Fibroblast of lung (primary cell): ENCODE measurements at regions not wholly inside any gene's neighbourhood (a gene's known extent, or its start where the extent isn't known, plus 50 kb on each side); places are given as distances from the start of the nearest gene placed in this dataset.

Source experiments
- DNase-seq, 2 donors: peaks; one replicate each; pipeline versions ENCODE4 v3.0.0 to v3.0.0-alpha.2; 2010; ENCODE audit warnings: low read depth in 2 of 2
- H2AFZ ChIP-seq: 2 replicates; pipeline ENCODE4 v1.5.1; 2012; ENCODE audit warnings: low read length, control low read depth, inconsistent platforms
- H3K27ac ChIP-seq: 2 replicates; pipeline ENCODE4 v1.5.1; 2011; ENCODE audit warnings: low read length, control low read depth; ENCODE audit not compliant: insufficient read depth
- H3K27me3 ChIP-seq: 2 replicates; pipeline ENCODE4 v1.5.1; 2011; ENCODE audit warnings: mild to moderate bottlenecking, low read length; ENCODE audit not compliant: control insufficient read depth, insufficient read depth
- H3K36me3 ChIP-seq: 2 replicates; pipeline ENCODE4 v1.5.1; 2011; ENCODE audit warnings: low read length; ENCODE audit not compliant: control insufficient read depth, insufficient read depth
- H3K4me1 ChIP-seq: 2 replicates; pipeline ENCODE4 v1.5.1; 2011; ENCODE audit warnings: low read length; ENCODE audit not compliant: control insufficient read depth, insufficient read depth; ENCODE audit errors: extremely low read depth
- H3K4me2 ChIP-seq: 2 replicates; pipeline ENCODE4 v1.5.1; 2011; ENCODE audit warnings: low read length, control low read depth; ENCODE audit not compliant: insufficient read depth; ENCODE audit errors: extremely low read depth
- H3K4me3 ChIP-seq, 4 experiments: fragments of 200-600 bp in 1 of 4; sonication (generic) in 1 of 4; replicated peaks in 1 of 4; 2 replicates each; pipeline ENCODE4 v1.5.1; 2011 to 2016; ENCODE audit warnings: low read length in 4 of 4, low read depth in 3 of 4, mild to moderate bottlenecking in 3 of 4, control low read depth in 2 of 4, inconsistent platforms in 1 of 4, mixed read lengths in 1 of 4; ENCODE audit not compliant: insufficient read depth in 1 of 4; ENCODE audit errors: control extremely low read depth in 1 of 4
- H3K79me2 ChIP-seq: 2 replicates; pipeline ENCODE4 v1.5.1; 2012; ENCODE audit warnings: mild to moderate bottlenecking, low read length, inconsistent platforms; ENCODE audit not compliant: control insufficient read depth, insufficient read depth
- H3K9ac ChIP-seq: 2 replicates; pipeline ENCODE4 v1.5.1; 2011; ENCODE audit warnings: mild to moderate bottlenecking, low read length, control low read depth; ENCODE audit not compliant: insufficient read depth
- H3K9me3 ChIP-seq: 2 replicates; pipeline ENCODE4 v1.5.1; 2012; ENCODE audit warnings: low read depth, low read length; ENCODE audit not compliant: control insufficient read depth, insufficient read depth
- H4K20me1 ChIP-seq: 2 replicates; pipeline ENCODE4 v1.5.1; 2011; ENCODE audit warnings: low read length; ENCODE audit not compliant: control insufficient read depth, insufficient read depth; ENCODE audit errors: extremely low read depth
- CTCF ChIP-seq, 2 donors: IDR thresholded peaks in 1 of 2; conservative IDR thresholded peaks in 1 of 2; 1 replicate in 1 of 2; 2 replicates in 1 of 2; pipeline ENCODE4 v1.5.1; 2011 to 2012; ENCODE audit warnings: low read length in 2 of 2, control low read depth in 1 of 2, inconsistent platforms in 1 of 2, low read depth in 1 of 2, mild to moderate bottlenecking in 1 of 2
- EZH2 ChIP-seq: IDR thresholded peaks from 2 replicates; pipeline ENCODE4 v1.5.1; 2012; ENCODE audit warnings: low read length, control low read depth, mild to moderate bottlenecking; ENCODE audit errors: missing control alignments

GRCh38 chr9:75612205-75612604, 278.3 kb upstream of the PCSK5 start:
- Histone ChIP-seq H3K27ac (no peak overlapping the region), H2AFZ (no peak overlapping the region), H3K4me2 (no peak overlapping the region), H4K20me1 (no peaks in the 10 kb centered on the region), H3K4me1 (no peaks in the 10 kb centered on the region), H3K36me3 (no peaks in the 10 kb centered on the region), H3K9ac (no peak overlapping the region), H3K27me3 (no peaks in the 10 kb centered on the region), H3K79me2 (no peaks in the 10 kb centered on the region), H3K9me3 (no peaks in the 10 kb centered on the region), H3K4me3 (no peak overlapping the region)
- no peak for DNase-seq
- TF ChIP-seq EZH2 (no peak), CTCF (conservative IDR thresholded peaks at IDR 0.05 in 1 of 2, IDR thresholded peaks at IDR 0.05 in 1 of 2; ENCODE audit: low read depth in 1 of 2, low read length in 2 of 2) (no peak)

GRCh38 chr9:75612754-75613153, 277.7 kb upstream of the PCSK5 start:
- Histone ChIP-seq H3K4me1 (no peaks in the 10 kb centered on the region), H3K27ac (no peak overlapping the region), H3K9ac (no peak overlapping the region), H4K20me1 (no peaks in the 10 kb centered on the region), H3K27me3 (no peaks in the 10 kb centered on the region), H3K9me3 (no peaks in the 10 kb centered on the region), H2AFZ (no peak overlapping the region), H3K79me2 (no peaks in the 10 kb centered on the region), H3K36me3 (no peaks in the 10 kb centered on the region), H3K4me3 (no peak overlapping the region), H3K4me2 (no peak overlapping the region)
- DNase-seq = peak in 1 of 2 donors; percentile 1
- TF ChIP-seq EZH2 (no peak), CTCF (conservative IDR thresholded peaks at IDR 0.05 in 1 of 2, IDR thresholded peaks at IDR 0.05 in 1 of 2; ENCODE audit: low read depth in 1 of 2, low read length in 2 of 2) (no peak)

- H4K20me1 ChIP-seq = no peaks in the 10 kb centered on the region
- H3K4me3 ChIP-seq = no peak overlapping the region
- H3K27me3 ChIP-seq = no peaks in the 10 kb centered on the region
- H3K27ac ChIP-seq = no peak overlapping the region
- no peak overlapping the region for H3K4me2 ChIP-seq
- no peak overlapping the region for H2AFZ ChIP-seq
- no peak overlapping the region for H3K9ac ChIP-seq
- H3K4me1 ChIP-seq = no peaks in the 10 kb centered on the region
- TF ChIP-seq EZH2 = no peak
- no peak for TF ChIP-seq CTCF (conservative IDR thresholded peaks at IDR 0.05 in 1 of 2, IDR thresholded peaks at IDR 0.05 in 1 of 2; ENCODE audit: low read depth in 1 of 2, low read length in 2 of 2)
- no peaks in the 10 kb centered on the region for H3K79me2 ChIP-seq
- H3K36me3 ChIP-seq = no peaks in the 10 kb centered on the region
- no peaks in the 10 kb centered on the region for H3K9me3 ChIP-seq
- DNase-seq = no peak
Measured at GRCh38 chr9:75615284-75615683, 275.2 kb upstream of the PCSK5 start.
